Testis (tissue), 2 donors: ENCODE measurements at regions not wholly inside any gene's neighbourhood (a gene's known extent, or its start where the extent isn't known, plus 50 kb on each side); places are given as distances from the start of the nearest gene placed in this dataset.

ENCODE experiments used
- DNase-seq: peaks from one replicate; pipeline ENCODE4 v3.0.0-alpha.2; 2019
- H3K27ac ChIP-seq, 2 donors: fragments of 200-600 bp; sonication (generic); one replicate each; pipeline ENCODE4 v1.5.1; 2019
- H3K27me3 ChIP-seq: fragments of 200-600 bp; sonication (generic); one replicate; pipeline ENCODE4 v1.5.1; 2019
- H3K36me3 ChIP-seq: fragments of 200-600 bp; sonication (generic); one replicate; pipeline ENCODE4 v1.5.1; 2017; ENCODE audit warnings: low read depth; ENCODE audit errors: missing control alignments
- H3K4me1 ChIP-seq: fragments of 200-600 bp; sonication (generic); one replicate; pipeline ENCODE4 v1.5.1; 2019
- H3K4me3 ChIP-seq, 2 donors: fragments of 200-600 bp; sonication (generic); one replicate each; pipeline ENCODE4 v1.5.1; 2017 to 2019
- H3K9me3 ChIP-seq: fragments of 200-600 bp; sonication (generic); one replicate; pipeline ENCODE4 v1.5.1; 2017
- CTCF ChIP-seq, 3 experiments: fragments of 450-650 bp in 2 of 3; fragments of 200-600 bp in 1 of 3; sonication (generic) in 1 of 3; IDR thresholded peaks; one replicate each; pipeline ENCODE4 v1.5.1; 2016 to 2019; ENCODE audit warnings: antibody characterized with exemption in 3 of 3, mild to moderate bottlenecking in 2 of 3, moderate library complexity in 1 of 3
- POLR2A ChIP-seq: fragments of 450-650 bp; IDR thresholded peaks from one replicate; pipeline ENCODE4 v1.6.1; 2017; ENCODE audit warnings: antibody characterized with exemption, mild to moderate bottlenecking, moderate library complexity
- WGBS, 2 donors: methylation state at CpG; one replicate each; pipeline ENCODE4 v1.1.5; 2018; 5-methylcytosine and 5-hydroxymethylcytosine counted together
- intact Hi-C: fragments of 100-400 bp; cut with DNase I; formaldehyde crosslinking; loops from one replicate; pipeline ENCODE4 v1.15.1; 2023; ENCODE audit warnings: low total_unique reads

GRCh38 chr16:9422762-9423513 is 331.5 kb downstream of the HAPSTR1 start:
- no peaks in the 10 kb centered on the region for H3K4me1 ChIP-seq
- no peaks in the 10 kb centered on the region for H3K27me3 ChIP-seq
- H3K36me3 ChIP-seq, result no peaks in the 10 kb centered on the region
- TF ChIP-seq CTCF (IDR thresholded peaks at IDR 0.05) (no peak), POLR2A (no peak)
- no peak for DNase-seq
- H3K27ac ChIP-seq, result no peak overlapping the region
- no peaks in the 10 kb centered on the region for H3K9me3 ChIP-seq
- WGBS, 2 donors, result 32% methylated on average over 7 of the region's 7 CpGs
- intact Hi-C loops, result no loop called here
- H3K4me3 ChIP-seq, result no peak overlapping the region

- DNase-seq, result no peak
Observed at GRCh38 chr16:9425236-9425635, 333.8 kb downstream of the HAPSTR1 start.

GRCh38 chr16:9428355-9429005 is 337.0 kb downstream of the HAPSTR1 start:
- TF ChIP-seq CTCF (IDR thresholded peaks at IDR 0.05) (no peak), POLR2A (no peak)
- intact Hi-C loops, result no loop called here
- Histone ChIP-seq H3K4me3 (no peak overlapping the region), H3K4me1 (no peaks in the 10 kb centered on the region), H3K27ac (no peak overlapping the region), H3K9me3 (no peaks in the 10 kb centered on the region), H3K27me3 (no peaks in the 10 kb centered on the region), H3K36me3 (no peaks in the 10 kb centered on the region)
- WGBS, 2 donors, result 85 to 88% methylated on average over 7 of the region's 7 CpGs
- DNase-seq, result no peak

More at GRCh38 chr16:9425236-9425635, 333.8 kb downstream of the HAPSTR1 start:
- H3K36me3 ChIP-seq, result no peaks in the 10 kb centered on the region
- TF ChIP-seq CTCF (IDR thresholded peaks at IDR 0.05), result no peak
- TF ChIP-seq POLR2A, result no peak
- WGBS, 2 donors, result 37 to 47% methylated on average over 3 of the region's 3 CpGs
- H3K4me1 ChIP-seq, result no peaks in the 10 kb centered on the region
- H3K27me3 ChIP-seq, result no peaks in the 10 kb centered on the region
- no peak overlapping the region for H3K27ac ChIP-seq
- no peaks in the 10 kb centered on the region for H3K9me3 ChIP-seq
- no peak overlapping the region for H3K4me3 ChIP-seq
- intact Hi-C loops, result no loop called here

GRCh38 chr16:9429646-9430330 is 338.3 kb downstream of the HAPSTR1 start:
- DNase-seq, result no peak
- no peak for TF ChIP-seq POLR2A
- TF ChIP-seq CTCF (IDR thresholded peaks at IDR 0.05), result no peak
- no peaks in the 10 kb centered on the region for H3K27me3 ChIP-seq
- H3K9me3 ChIP-seq, result no peaks in the 10 kb centered on the region
- WGBS, 2 donors, result 75 to 92% methylated on average over 10 of the region's 10 CpGs
- H3K4me3 ChIP-seq, result no peak overlapping the region
- intact Hi-C loops, result no loop called here
- H3K4me1 ChIP-seq, result no peaks in the 10 kb centered on the region
- no peak overlapping the region for H3K27ac ChIP-seq
- no peaks in the 10 kb centered on the region for H3K36me3 ChIP-seq
